Heart left ventricle (tissue), 16 donors: ENCODE measurements at regions not wholly inside any gene's neighbourhood (a gene's known extent, or its start where the extent isn't known, plus 50 kb on each side); places are given as distances from the start of the nearest gene placed in this dataset.

Experiments
- ATAC-seq, 4 donors: fragments of 200-7000 bp; cut with Tn5 transposase; one replicate each; pipeline ENCODE4 v1.9.1; 2020 to 2022; ENCODE audit warnings: moderate library complexity in 4 of 4, mild to moderate bottlenecking in 3 of 4, moderate number of reproducible peaks in 1 of 4
- DNase-seq, 5 donors: peaks; one replicate each; pipeline ENCODE4 v3.0.0-alpha.2; 2020
- H3K27ac ChIP-seq, 12 donors: fragments of 200-600 bp; sonication (generic) in 4 of 12; one replicate each; pipeline versions ENCODE4 v1.5.0 to v1.8.0; 2016 to 2022; ENCODE audit warnings: mild to moderate bottlenecking in 2 of 12
- H3K27me3 ChIP-seq, 9 donors: fragments of 200-600 bp; sonication (generic) in 2 of 9; one replicate each; pipeline versions ENCODE4 v1.5.1 to v1.8.0; 2016 to 2022; ENCODE audit warnings: mild to moderate bottlenecking in 3 of 9
- H3K36me3 ChIP-seq, 9 donors: fragments of 200-600 bp; sonication (generic) in 2 of 9; one replicate each; pipeline versions ENCODE4 v1.5.0 to v1.8.0; 2018 to 2022; ENCODE audit warnings: mild to moderate bottlenecking in 2 of 9
- H3K4me1 ChIP-seq, 12 donors: fragments of 200-600 bp; sonication (generic) in 4 of 12; one replicate each; pipeline versions ENCODE4 v1.5.0 to v1.8.0; 2016 to 2022; ENCODE audit warnings: mild to moderate bottlenecking in 3 of 12
- H3K4me3 ChIP-seq, 12 donors: fragments of 200-600 bp; sonication (generic) in 4 of 12; one replicate each; pipeline versions ENCODE4 v1.5.0 to v1.8.0; 2017 to 2022; ENCODE audit warnings: mild to moderate bottlenecking in 9 of 12, moderate library complexity in 4 of 12
- H3K9me3 ChIP-seq, 12 donors: fragments of 200-600 bp; sonication (generic) in 4 of 12; one replicate each; pipeline versions ENCODE4 v1.5.0 to v1.8.0; 2016 to 2022; ENCODE audit warnings: mild to moderate bottlenecking in 1 of 12
- CTCF ChIP-seq, 12 donors: fragments of 200-600 bp; sonication (generic) in 4 of 12; IDR thresholded peaks; one replicate each; pipeline versions ENCODE4 v1.5.0 to v1.8.0; 2018 to 2022; ENCODE audit warnings: antibody characterized with exemption in 12 of 12, mild to moderate bottlenecking in 5 of 12
- POLR2A ChIP-seq, 2 donors: fragments of 450-650 bp; IDR thresholded peaks; one replicate each; pipeline ENCODE4 v1.6.1; 2017; ENCODE audit warnings: antibody characterized with exemption in 2 of 2, mild to moderate bottlenecking in 2 of 2, moderate library complexity in 2 of 2
- WGBS, 4 donors: extraction: QIAGEN DNeasy Blood & Tissue Kit in 2 of 4; methylation state at CpG; one replicate each; pipeline versions ENCODE4 v1.1.5 to v1.1.7; 2013 to 2018; 5-methylcytosine and 5-hydroxymethylcytosine counted together
- intact Hi-C, 10 donors: fragments of 100-400 bp; cut with DNase I; formaldehyde crosslinking; loops; one replicate each; pipeline versions ENCODE4 v1.11.1 to v1.14.2; 2022
- donor health status: ischemic (EF 13 %, LVEDD 7.1; RV severe dilation, severe dysfunction).
- donor health status: healthy with polysubstance abuse.
- donor health status: DM: no; HTN: yes; CAD: no.
- donor health status: DM: no; HTN: no; CAD: no.
- donor health status: ischemic (EF 25% LVEDD 6.9; RV normal size, moderate dysfunction).
- donor health status: ischemic (EF 25% LVEDD 5.7; RV mildly dilated, moderate dysfunction).
- donor health status: healthy.
- donor health status: DM: yes; HTN: yes; CAD: no.
- donor health status: ischemic (EF 35%, LVEDD 5.7; RV mildly dilated, moderate dysfunction).
- donor health status: nonischemic (EF 11% LVEDD 7.7; RV severe dilation, severe dysfunction).
- donor health status: DM: yes; HTN: yes; CAD: no.
- donor health status: PGD.
- donor health status: ischemic (EF 29% LVEDD 5.4; RV normal size, mild dysfunction).
- donor health status: nonischemic (EF 23%, LVEDD 6.1; RV moderate dilation, normal function).

GRCh38 chr10:10731366-10731765 lies 286.3 kb upstream of the CELF2 start:
- Histone ChIP-seq H3K27ac (no peak overlapping the region), H3K9me3 (peaks cover 0 to 2% (median 0%) of the 10 kb centered on the region in 12 donors), H3K36me3 (no peaks in the 10 kb centered on the region), H3K4me1 (peaks cover 0 to 11% (median 0%) of the 10 kb centered on the region in 12 donors), H3K4me3 (no peak overlapping the region), H3K27me3 (no peaks in the 10 kb centered on the region)
- WGBS, 4 donors, result 75 to 96% (median 85%) methylated on average over 2 of the region's 2 CpGs
- TF ChIP-seq CTCF (IDR thresholded peaks at IDR 0.05), result no peak
- no peak for TF ChIP-seq POLR2A (IDR thresholded peaks at IDR 0.05)
- ATAC-seq (no peak), DNase-seq (no peak)
- intact Hi-C loops, result loop anchor here in 1 of 10 donors (10.0 kb wide), 1 partner anchor 283 kb away; the partner anchor contains the start of gene CELF2

DNA sequence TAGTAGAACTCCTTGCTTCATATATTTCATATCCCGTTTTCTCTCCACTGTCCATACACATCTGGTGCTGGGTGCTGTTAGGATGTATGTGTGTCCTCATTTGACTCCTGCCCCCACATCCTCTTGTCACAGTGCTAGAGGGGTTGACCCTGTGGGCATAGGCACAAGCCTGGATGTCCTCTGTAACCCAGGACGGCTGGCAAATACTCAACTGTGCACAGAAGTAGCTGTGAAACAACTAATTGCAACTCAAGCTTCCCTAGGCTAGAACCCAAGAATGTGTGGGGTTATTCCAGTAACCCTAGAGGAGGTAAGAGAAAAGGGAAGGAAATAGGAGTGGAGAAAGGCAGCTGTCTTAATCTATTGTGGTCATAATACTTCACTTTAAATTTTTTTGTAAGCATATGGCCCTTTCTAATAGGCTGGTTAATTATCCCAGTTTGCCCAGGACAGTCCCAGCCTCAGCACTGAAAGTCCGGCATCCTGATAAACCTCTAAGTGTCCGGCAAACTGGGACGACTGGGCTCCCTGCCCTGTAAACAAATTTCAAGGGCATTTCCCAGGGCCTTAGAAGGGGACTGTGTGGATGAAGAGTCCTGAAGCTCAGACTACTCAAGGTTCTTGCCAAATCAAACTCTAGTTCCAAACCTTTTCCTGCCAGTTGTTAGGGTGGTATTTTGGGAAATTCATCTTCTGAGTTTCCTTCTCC lies 283.2 kb upstream of the CELF2 start:
- TF ChIP-seq CTCF (IDR thresholded peaks at IDR 0.05), result no peak
- no peak for TF ChIP-seq POLR2A (IDR thresholded peaks at IDR 0.05)
- ATAC-seq (peak in 2 of 4 donors; percentile 31 to 45), DNase-seq (no peak)
- H3K36me3 ChIP-seq, result no peaks in the 10 kb centered on the region
- H3K27me3 ChIP-seq, result no peaks in the 10 kb centered on the region
- H3K9me3 ChIP-seq, result peaks cover 0 to 2% (median 0%) of the 10 kb centered on the region in 12 donors
- intact Hi-C loops, result loop anchor here in 1 of 10 donors (10.0 kb wide), 1 partner anchor 280 kb away; the partner anchor contains the start of gene CELF2
- H3K4me1 ChIP-seq, result peaks cover 0 to 11% (median 0%) of the 10 kb centered on the region in 12 donors
- no peak overlapping the region for H3K4me3 ChIP-seq
- 43 to 51% (median 47%) methylated on average over 5 of the region's 5 CpGs for WGBS, 4 donors
- no peak overlapping the region for H3K27ac ChIP-seq

- H3K4me3 ChIP-seq, result no peak overlapping the region
- no peaks in the 10 kb centered on the region for H3K36me3 ChIP-seq
- H3K27me3 ChIP-seq, result no peaks in the 10 kb centered on the region
- H3K27ac ChIP-seq, result no peak overlapping the region
- H3K9me3 ChIP-seq, result peaks cover 0 to 10% (median 0%) of the 10 kb centered on the region in 12 donors
- TF ChIP-seq POLR2A (IDR thresholded peaks at IDR 0.05) (no peak), CTCF (IDR thresholded peaks at IDR 0.05) (no peak)
- ATAC-seq, result no peak
- 80 to 86% (median 85%) methylated on average over 6 of the region's 6 CpGs for WGBS, 4 donors
- intact Hi-C loops, result no loop called here
- no peaks in the 10 kb centered on the region for H3K4me1 ChIP-seq
- DNase-seq, result no peak
Observed at GRCh38 chr10:10745291-10745690, 272.4 kb upstream of the CELF2 start.

DNA sequence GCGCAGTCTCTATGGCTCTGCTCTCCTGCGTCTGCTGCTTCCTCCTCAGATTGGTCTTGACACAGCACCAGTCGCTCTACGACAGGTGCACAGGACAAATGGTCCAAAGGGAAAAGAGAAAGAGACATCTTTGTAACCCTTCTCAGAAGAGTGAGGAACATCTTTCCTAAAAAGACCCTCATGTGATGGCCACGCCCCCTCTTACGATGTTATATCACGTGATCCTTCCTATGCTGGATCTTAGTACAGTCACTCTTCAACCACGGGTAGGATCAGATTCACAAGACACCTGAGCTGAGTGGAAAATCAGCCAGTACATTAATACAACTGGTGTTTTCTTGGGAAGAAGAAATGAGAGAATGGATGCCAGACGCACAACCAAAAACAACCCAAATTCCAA lies 262.2 kb upstream of the CELF2 start:
- Histone ChIP-seq H3K9me3 (no peaks in the 10 kb centered on the region), H3K4me3 (no peak overlapping the region), H3K27ac (no peak overlapping the region), H3K27me3 (no peaks in the 10 kb centered on the region), H3K4me1 (peaks cover 0 to 11% (median 0%) of the 10 kb centered on the region in 12 donors), H3K36me3 (no peaks in the 10 kb centered on the region)
- WGBS, 4 donors, result 95 to 96% (median 96%) methylated on average over 9 of the region's 9 CpGs
- no peak for ATAC-seq
- TF ChIP-seq POLR2A (IDR thresholded peaks at IDR 0.05), result no peak
- DNase-seq, result no peak
- intact Hi-C loops, result no loop called here
